Chondrocyte (in vitro differentiated cells): ENCODE measurements at regions not wholly inside any gene's neighbourhood (a gene's known extent, or its start where the extent isn't known, plus 50 kb on each side); places are given as distances from the start of the nearest gene placed in this dataset.

ENCODE experiments used
- DNase-seq: peaks from one replicate; pipeline ENCODE4 v3.0.0; 2021; ENCODE audit warnings: mixed read lengths, low spot score
- H3K27ac Mint-ChIP-seq: one replicate; pipeline ENCODE4 v1.8.0; 2021; ENCODE audit warnings: mild to moderate bottlenecking, moderate library complexity, mixed read lengths; ENCODE audit not compliant: unreplicated experiment
- H3K27me3 Mint-ChIP-seq: 2 replicates; pipeline ENCODE4 v1.8.0; 2021; ENCODE audit warnings: low read depth, mixed read lengths
- H3K36me3 Mint-ChIP-seq: 2 replicates; pipeline ENCODE4 v1.8.0; 2021; ENCODE audit warnings: low read depth, mixed read lengths
- H3K4me1 Mint-ChIP-seq: 2 replicates; pipeline ENCODE4 v1.8.0; 2021; ENCODE audit warnings: low read depth, mild to moderate bottlenecking, mixed read lengths
- H3K4me3 Mint-ChIP-seq: one replicate; pipeline ENCODE4 v1.8.0; 2021; ENCODE audit warnings: mild to moderate bottlenecking, moderate library complexity, mixed read lengths; ENCODE audit not compliant: unreplicated experiment
- H3K9me3 Mint-ChIP-seq: 2 replicates; pipeline ENCODE4 v1.8.0; 2021; ENCODE audit warnings: low read depth, mixed read lengths
- CTCF ChIP-seq: fragments of 200-600 bp; sonication (generic); IDR thresholded peaks from 2 replicates; pipeline ENCODE4 v1.5.0; 2021; ENCODE audit warnings: antibody characterized with exemption, mild to moderate bottlenecking, moderate library complexity

- Mint-ChIP-seq H3K27me3 (peaks cover 7% of the 10 kb centered on the region), H3K4me1 (no peaks in the 10 kb centered on the region), H3K9me3 (peaks cover 3% of the 10 kb centered on the region), H3K36me3 (no peaks in the 10 kb centered on the region), H3K4me3 (no peak overlapping the region), H3K27ac (no peak overlapping the region)
- DNase-seq: no peak
- TF ChIP-seq CTCF: no peak
Observed at GRCh38 chr13:108383667-108384066, 114.1 kb downstream of the TNFSF13B start.

- no peaks in the 10 kb centered on the region for H3K9me3 Mint-ChIP-seq
- H3K36me3 Mint-ChIP-seq: no peaks in the 10 kb centered on the region
- no peak overlapping the region for H3K27ac Mint-ChIP-seq
- peaks cover 4% of the 10 kb centered on the region for H3K27me3 Mint-ChIP-seq
- H3K4me3 Mint-ChIP-seq: no peak overlapping the region
- no peak for TF ChIP-seq CTCF
- H3K4me1 Mint-ChIP-seq: no peaks in the 10 kb centered on the region
- DNase-seq: no peak
Observed at GRCh38 chr13:108387156-108387555, 117.6 kb downstream of the TNFSF13B start.

- Mint-ChIP-seq H3K4me3 (no peak overlapping the region), H3K9me3 (no peaks in the 10 kb centered on the region), H3K36me3 (no peaks in the 10 kb centered on the region), H3K4me1 (no peaks in the 10 kb centered on the region), H3K27ac (no peak overlapping the region), H3K27me3 (peaks cover 43% of the 10 kb centered on the region)
- DNase-seq: no peak
- no peak for TF ChIP-seq CTCF
Observed at GRCh38 chr13:108402850-108403249, 133.3 kb downstream of the TNFSF13B start.

GRCh38 chr13:108407495-108407894 is 138.0 kb downstream of the TNFSF13B start:
- H3K27ac Mint-ChIP-seq: no peak overlapping the region
- no peaks in the 10 kb centered on the region for H3K9me3 Mint-ChIP-seq
- H3K27me3 Mint-ChIP-seq: peaks cover 28% of the 10 kb centered on the region
- H3K4me1 Mint-ChIP-seq: no peaks in the 10 kb centered on the region
- no peak for TF ChIP-seq CTCF
- no peak overlapping the region for H3K4me3 Mint-ChIP-seq
- no peaks in the 10 kb centered on the region for H3K36me3 Mint-ChIP-seq
- no peak for DNase-seq

- no peak for DNase-seq
- Mint-ChIP-seq H3K36me3 (no peaks in the 10 kb centered on the region), H3K9me3 (no peaks in the 10 kb centered on the region), H3K27ac (no peak overlapping the region), H3K27me3 (peaks cover 22% of the 10 kb centered on the region), H3K4me1 (no peaks in the 10 kb centered on the region), H3K4me3 (no peak overlapping the region)
- no peak for TF ChIP-seq CTCF
Observed at GRCh38 chr13:108408672-108409071, 139.2 kb downstream of the TNFSF13B start.
